WTC11 (cell line): ENCODE measurements at regions not wholly inside any gene's neighbourhood (a gene's known extent, or its start where the extent isn't known, plus 50 kb on each side); places are given as distances from the start of the nearest gene placed in this dataset.

Source experiments
- ATAC-seq: fragments of 200-7000 bp; cut with Tn5 transposase; 2 replicates; pipeline ENCODE4 v1.10.0; 2021; ENCODE audit warnings: mild to moderate bottlenecking, moderate library complexity
- CTCF ChIA-PET: fragments of 300-600 bp; sonication (Branson Sonifier 250); formaldehyde crosslinking; loops from one replicate; lab custom pipeline; 2021; ENCODE audit warnings: antibody characterized with exemption; lab: Charles Lee
- POLR2A ChIA-PET: fragments of 350-600 bp; sonication (Branson Sonifier 250); formaldehyde crosslinking; loops from one replicate; lab custom pipeline; 2021; ENCODE audit warnings: antibody characterized with exemption; lab: Charles Lee
- DNase-seq: peaks from one replicate; pipeline ENCODE4 v3.0.0; 2021; ENCODE audit warnings: low spot score
- H3K27ac Mint-ChIP-seq: 2 replicates; pipeline ENCODE4 v1.8.0; 2021; ENCODE audit warnings: mixed read lengths
- H3K27me3 Mint-ChIP-seq: 2 replicates; pipeline ENCODE4 v1.8.0; 2021; ENCODE audit warnings: low read depth, mild to moderate bottlenecking, moderate library complexity, mixed read lengths
- H3K36me3 Mint-ChIP-seq: 2 replicates; pipeline ENCODE4 v1.8.0; 2021; ENCODE audit warnings: mixed read lengths
- H3K4me1 Mint-ChIP-seq: 2 replicates; pipeline ENCODE4 v1.8.0; 2022; ENCODE audit warnings: mixed read lengths
- H3K4me3 Mint-ChIP-seq: 2 replicates; pipeline ENCODE4 v1.8.0; 2021; ENCODE audit warnings: mild to moderate bottlenecking, moderate library complexity, mixed read lengths
- H3K9me3 Mint-ChIP-seq: 2 replicates; pipeline ENCODE4 v1.8.0; 2021; ENCODE audit warnings: mixed read lengths
- ATF2 ChIP-seq: sonication (generic); formaldehyde crosslinking; IDR thresholded peaks from 2 replicates; pipeline ENCODE4 v1.8.1; 2022; ENCODE audit warnings: low read depth, missing genetic modification reagents, borderline replicate concordance
- CBFB ChIP-seq: sonication (generic); formaldehyde crosslinking; IDR thresholded peaks from 2 replicates; pipeline ENCODE4 v1.8.1; 2022; ENCODE audit warnings: mild to moderate bottlenecking, low read depth, missing genetic modification reagents
- CREM ChIP-seq: sonication (generic); formaldehyde crosslinking; IDR thresholded peaks from 2 replicates; pipeline ENCODE4 v1.8.1; 2022; ENCODE audit warnings: mild to moderate bottlenecking, missing genetic modification reagents, moderate library complexity
- FOXP4 ChIP-seq: sonication (generic); formaldehyde crosslinking; IDR thresholded peaks from 2 replicates; pipeline ENCODE4 v1.8.0; 2022; ENCODE audit warnings: mild to moderate bottlenecking, missing genetic modification reagents
- IRF2 ChIP-seq: sonication (generic); formaldehyde crosslinking; IDR thresholded peaks from 2 replicates; pipeline ENCODE4 v1.8.0; 2022; ENCODE audit warnings: low read depth, missing genetic modification reagents, borderline replicate concordance
- MLX ChIP-seq: sonication (generic); formaldehyde crosslinking; IDR thresholded peaks from 2 replicates; pipeline ENCODE4 v1.8.1; 2023; ENCODE audit warnings: mild to moderate bottlenecking, missing genetic modification reagents, moderate library complexity
- NR2C2 ChIP-seq: sonication (generic); formaldehyde crosslinking; IDR thresholded peaks from 2 replicates; pipeline ENCODE4 v1.8.0; 2022; ENCODE audit warnings: mild to moderate bottlenecking, missing genetic modification reagents
- PRRX2 ChIP-seq: fragments of 250-450 bp; sonication (Bioruptor Pico); IDR thresholded peaks from 2 replicates; pipeline ENCODE4 v1.8.0; 2021; ENCODE audit warnings: mild to moderate bottlenecking
- RELA ChIP-seq: sonication (generic); formaldehyde crosslinking; IDR thresholded peaks from 2 replicates; pipeline ENCODE4 v1.8.1; 2022; ENCODE audit warnings: missing genetic modification reagents, mild to moderate bottlenecking, borderline replicate concordance
- SOX15 ChIP-seq: fragments of 250-450 bp; sonication (Bioruptor Pico); IDR thresholded peaks from 2 replicates; pipeline ENCODE4 v1.9.0; 2021; ENCODE audit warnings: mild to moderate bottlenecking
- TEAD1 ChIP-seq: sonication (generic); formaldehyde crosslinking; IDR thresholded peaks from 2 replicates; pipeline ENCODE4 v1.8.0; 2022; ENCODE audit warnings: mild to moderate bottlenecking, missing genetic modification reagents
- ZBTB21 ChIP-seq: sonication (generic); formaldehyde crosslinking; IDR thresholded peaks from 2 replicates; pipeline ENCODE4 v1.8.1; 2023; ENCODE audit warnings: mild to moderate bottlenecking, missing genetic modification reagents, borderline replicate concordance
- ZNF121 ChIP-seq: sonication (generic); formaldehyde crosslinking; IDR thresholded peaks from 2 replicates; pipeline ENCODE4 v1.8.0; 2023; ENCODE audit warnings: missing genetic modification reagents
- ZNF396 ChIP-seq: fragments of 250-450 bp; sonication (Bioruptor Pico); IDR thresholded peaks from 2 replicates; pipeline ENCODE4 v1.8.0; 2021; ENCODE audit warnings: mild to moderate bottlenecking, moderate library complexity, borderline replicate concordance
- ZNF423 ChIP-seq: fragments of 250-450 bp; sonication (Bioruptor Pico); IDR thresholded peaks from 2 replicates; pipeline ENCODE4 v2.1.2; 2022; ENCODE audit warnings: mild to moderate bottlenecking, moderate library complexity
- ZNF671 ChIP-seq: fragments of 250-450 bp; sonication (Bioruptor Pico); IDR thresholded peaks from 2 replicates; pipeline ENCODE4 v1.8.0; 2021; ENCODE audit warnings: mild to moderate bottlenecking
- TF ChIP-seq, protein P1 (sequence below): sonication (generic); formaldehyde crosslinking; IDR thresholded peaks from 2 replicates; pipeline ENCODE4 v1.8.1; 2022; ENCODE audit warnings: mild to moderate bottlenecking, moderate library complexity, missing genetic modification reagents
- TF ChIP-seq, protein P2 (sequence below): sonication (generic); formaldehyde crosslinking; IDR thresholded peaks from 2 replicates; pipeline ENCODE4 v1.8.1; 2022; ENCODE audit warnings: missing genetic modification reagents, borderline replicate concordance
- TF ChIP-seq, protein P3 (sequence below): fragments of 250-450 bp; sonication (Bioruptor Pico); IDR thresholded peaks from 2 replicates; pipeline ENCODE4 v2.1.2; 2022; ENCODE audit warnings: mild to moderate bottlenecking, moderate library complexity
- TF ChIP-seq, protein P4 (sequence below): fragments of 250-450 bp; sonication (Bioruptor Pico); IDR thresholded peaks from 2 replicates; pipeline ENCODE4 v1.8.0; 2021; ENCODE audit warnings: mild to moderate bottlenecking
- TF ChIP-seq, protein P5 (sequence below): fragments of 250-450 bp; sonication (Bioruptor Pico); IDR thresholded peaks from 2 replicates; pipeline ENCODE4 v1.9.0; 2021; ENCODE audit warnings: mild to moderate bottlenecking
- TF ChIP-seq, protein P6 (sequence below): sonication (generic); formaldehyde crosslinking; conservative IDR thresholded peaks from 2 replicates; pipeline ENCODE4 v1.8.1; 2022; ENCODE audit warnings: mild to moderate bottlenecking, missing genetic modification reagents

GRCh38 chr18:57287766-57288165 lies 64.6 kb upstream of the ST8SIA3 start (continued):
- TF ChIP-seq, protein P1, sequence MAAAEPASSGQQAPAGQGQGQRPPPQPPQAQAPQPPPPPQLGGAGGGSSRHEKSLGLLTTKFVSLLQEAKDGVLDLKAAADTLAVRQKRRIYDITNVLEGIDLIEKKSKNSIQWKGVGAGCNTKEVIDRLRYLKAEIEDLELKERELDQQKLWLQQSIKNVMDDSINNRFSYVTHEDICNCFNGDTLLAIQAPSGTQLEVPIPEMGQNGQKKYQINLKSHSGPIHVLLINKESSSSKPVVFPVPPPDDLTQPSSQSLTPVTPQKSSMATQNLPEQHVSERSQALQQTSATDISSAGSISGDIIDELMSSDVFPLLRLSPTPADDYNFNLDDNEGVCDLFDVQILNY (CRISPR knock-in tag) = no peak
- TF ChIP-seq SOX15 (no peak), ZNF423 (CRISPR knock-in tag) (no peak), MLX (CRISPR knock-in tag) (no peak)

- peaks cover under 1% of the 10 kb centered on the region for H3K36me3 Mint-ChIP-seq
- H3K9me3 Mint-ChIP-seq = peaks cover 5% of the 10 kb centered on the region
- H3K27ac Mint-ChIP-seq = no peak overlapping the region
- H3K4me1 Mint-ChIP-seq = peaks cover 7% of the 10 kb centered on the region
- H3K27me3 Mint-ChIP-seq = no peaks in the 10 kb centered on the region
- CTCF ChIA-PET = no interaction called here
- peak; percentile 32 for DNase-seq
- TF ChIP-seq NR2C2 (CRISPR knock-in tag) = no peak
- no peak for TF ChIP-seq IRF2 (CRISPR knock-in tag)
- no peak for TF ChIP-seq PRRX2
- TF ChIP-seq CBFB (CRISPR knock-in tag) = no peak
- TF ChIP-seq, protein P2, sequence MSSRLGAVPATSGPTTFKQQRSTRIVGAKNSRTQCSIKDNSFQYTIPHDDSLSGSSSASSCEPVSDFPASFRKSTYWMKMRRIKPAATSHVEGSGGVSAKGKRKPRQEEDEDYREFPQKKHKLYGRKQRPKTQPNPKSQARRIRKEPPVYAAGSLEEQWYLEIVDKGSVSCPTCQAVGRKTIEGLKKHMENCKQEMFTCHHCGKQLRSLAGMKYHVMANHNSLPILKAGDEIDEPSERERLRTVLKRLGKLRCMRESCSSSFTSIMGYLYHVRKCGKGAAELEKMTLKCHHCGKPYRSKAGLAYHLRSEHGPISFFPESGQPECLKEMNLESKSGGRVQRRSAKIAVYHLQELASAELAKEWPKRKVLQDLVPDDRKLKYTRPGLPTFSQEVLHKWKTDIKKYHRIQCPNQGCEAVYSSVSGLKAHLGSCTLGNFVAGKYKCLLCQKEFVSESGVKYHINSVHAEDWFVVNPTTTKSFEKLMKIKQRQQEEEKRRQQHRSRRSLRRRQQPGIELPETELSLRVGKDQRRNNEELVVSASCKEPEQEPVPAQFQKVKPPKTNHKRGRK (CRISPR knock-in tag) = no peak
- TF ChIP-seq ZNF396 (CRISPR knock-in tag) = no peak
- TF ChIP-seq ATF2 = no peak
- TF ChIP-seq ZNF671 (CRISPR knock-in tag) = no peak
- TF ChIP-seq CREM (CRISPR knock-in tag) = no peak
- TF ChIP-seq, protein P1 (CRISPR knock-in tag) = no peak
- TF ChIP-seq TEAD1 (CRISPR knock-in tag) = no peak
- TF ChIP-seq, protein P3, sequence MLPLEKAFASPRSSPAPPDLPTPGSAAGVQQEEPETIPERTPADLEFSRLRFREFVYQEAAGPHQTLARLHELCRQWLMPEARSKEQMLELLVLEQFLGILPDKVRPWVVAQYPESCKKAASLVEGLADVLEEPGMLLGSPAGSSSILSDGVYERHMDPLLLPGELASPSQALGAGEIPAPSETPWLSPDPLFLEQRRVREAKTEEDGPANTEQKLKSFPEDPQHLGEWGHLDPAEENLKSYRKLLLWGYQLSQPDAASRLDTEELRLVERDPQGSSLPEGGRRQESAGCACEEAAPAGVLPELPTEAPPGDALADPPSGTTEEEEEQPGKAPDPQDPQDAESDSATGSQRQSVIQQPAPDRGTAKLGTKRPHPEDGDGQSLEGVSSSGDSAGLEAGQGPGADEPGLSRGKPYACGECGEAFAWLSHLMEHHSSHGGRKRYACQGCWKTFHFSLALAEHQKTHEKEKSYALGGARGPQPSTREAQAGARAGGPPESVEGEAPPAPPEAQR = no peak
- no peak for TF ChIP-seq ZBTB21
- TF ChIP-seq FOXP4 (CRISPR knock-in tag) = no peak
- TF ChIP-seq ZNF121 (CRISPR knock-in tag) = no peak
- TF ChIP-seq, protein P4, sequence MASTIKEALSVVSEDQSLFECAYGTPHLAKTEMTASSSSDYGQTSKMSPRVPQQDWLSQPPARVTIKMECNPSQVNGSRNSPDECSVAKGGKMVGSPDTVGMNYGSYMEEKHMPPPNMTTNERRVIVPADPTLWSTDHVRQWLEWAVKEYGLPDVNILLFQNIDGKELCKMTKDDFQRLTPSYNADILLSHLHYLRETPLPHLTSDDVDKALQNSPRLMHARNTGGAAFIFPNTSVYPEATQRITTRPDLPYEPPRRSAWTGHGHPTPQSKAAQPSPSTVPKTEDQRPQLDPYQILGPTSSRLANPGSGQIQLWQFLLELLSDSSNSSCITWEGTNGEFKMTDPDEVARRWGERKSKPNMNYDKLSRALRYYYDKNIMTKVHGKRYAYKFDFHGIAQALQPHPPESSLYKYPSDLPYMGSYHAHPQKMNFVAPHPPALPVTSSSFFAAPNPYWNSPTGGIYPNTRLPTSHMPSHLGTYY (CRISPR knock-in tag) = no peak
- TF ChIP-seq RELA (CRISPR knock-in tag) = no peak
- TF ChIP-seq, protein P5, sequence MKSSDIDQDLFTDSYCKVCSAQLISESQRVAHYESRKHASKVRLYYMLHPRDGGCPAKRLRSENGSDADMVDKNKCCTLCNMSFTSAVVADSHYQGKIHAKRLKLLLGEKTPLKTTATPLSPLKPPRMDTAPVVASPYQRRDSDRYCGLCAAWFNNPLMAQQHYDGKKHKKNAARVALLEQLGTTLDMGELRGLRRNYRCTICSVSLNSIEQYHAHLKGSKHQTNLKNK (CRISPR knock-in tag) = no peak
- TF ChIP-seq, protein P6, sequence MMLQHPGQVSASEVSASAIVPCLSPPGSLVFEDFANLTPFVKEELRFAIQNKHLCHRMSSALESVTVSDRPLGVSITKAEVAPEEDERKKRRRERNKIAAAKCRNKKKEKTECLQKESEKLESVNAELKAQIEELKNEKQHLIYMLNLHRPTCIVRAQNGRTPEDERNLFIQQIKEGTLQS (CRISPR knock-in tag) = no peak
- no peak for TF ChIP-seq ZNF423 (CRISPR knock-in tag)
- TF ChIP-seq, all 79 proteins: peak for 0
- ATAC-seq = peak; percentile 71
- POLR2A ChIA-PET = no interaction called here
- H3K4me3 Mint-ChIP-seq = no peak overlapping the region
These were observed 57.8 kb upstream of the ST8SIA3 start for GRCh38 chr18:57294547-57294946.
